ENCODE measurements at regions not wholly inside any gene's neighbourhood (a gene's known extent, or its start where the extent isn't known, plus 50 kb on each side); places are given as distances from the start of the nearest gene placed in this dataset.

DNA sequence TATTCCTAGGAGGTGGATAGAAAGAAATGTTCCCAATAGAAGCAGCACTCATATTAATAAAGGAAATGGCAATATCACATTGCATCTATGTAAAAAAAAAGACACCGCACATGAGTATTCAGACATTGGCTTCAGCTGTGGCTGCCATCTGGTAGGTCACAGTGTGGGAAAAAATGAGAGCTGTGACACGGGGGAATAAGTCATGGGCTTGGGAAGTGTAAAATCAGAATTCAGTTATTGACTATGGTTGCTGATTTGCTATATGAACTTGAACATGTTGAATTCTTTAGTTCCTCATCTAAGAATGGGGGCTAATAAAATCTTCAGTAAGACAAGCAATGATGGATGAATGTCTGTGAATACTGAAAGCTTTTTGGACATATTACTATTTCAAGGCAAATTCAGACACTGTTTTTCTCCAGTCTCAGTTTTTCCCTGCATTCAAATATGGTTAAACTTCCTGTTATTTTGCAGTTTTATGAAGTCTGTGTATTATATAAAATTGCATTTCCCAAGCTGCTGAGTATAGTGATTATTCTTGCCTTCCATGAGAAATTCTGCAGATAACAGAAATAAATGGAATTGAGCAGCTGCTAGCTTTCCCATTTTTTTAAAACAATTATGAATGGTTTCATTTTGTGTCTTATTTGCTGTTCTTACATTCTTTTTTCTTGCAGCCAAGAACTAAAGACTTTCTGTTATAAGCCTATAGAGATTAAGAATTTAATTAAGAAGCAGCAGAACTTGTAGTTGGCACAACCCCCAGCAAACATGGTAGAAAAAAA, 221.0 kb downstream of the ANKRD50 start:
- DNase-seq (ENCODE audit: low read depth) = no peak

GRCh38 chr4:124499261-124499660, 213.3 kb downstream of the ANKRD50 start:
- DNase-seq (ENCODE audit: low read depth) = peak; percentile 7

- DNase-seq (ENCODE audit: low read depth) = no peak
Observed at GRCh38 chr4:124501576-124501975, 211.0 kb downstream of the ANKRD50 start.

- DNase-seq (ENCODE audit: low read depth) = no peak
Observed at GRCh38 chr4:124504431-124504830, 208.1 kb downstream of the ANKRD50 start.

- no peak for DNase-seq (ENCODE audit: low read depth)
Observed at GRCh38 chr4:124505211-124505610, 207.3 kb downstream of the ANKRD50 start.

- no peak for DNase-seq (ENCODE audit: low read depth)
Observed at GRCh38 chr4:124509151-124509550, 203.4 kb downstream of the ANKRD50 start.

- DNase-seq (ENCODE audit: low read depth) = no peak
Observed at GRCh38 chr4:124514588-124514987, 197.9 kb downstream of the ANKRD50 start.

DNA sequence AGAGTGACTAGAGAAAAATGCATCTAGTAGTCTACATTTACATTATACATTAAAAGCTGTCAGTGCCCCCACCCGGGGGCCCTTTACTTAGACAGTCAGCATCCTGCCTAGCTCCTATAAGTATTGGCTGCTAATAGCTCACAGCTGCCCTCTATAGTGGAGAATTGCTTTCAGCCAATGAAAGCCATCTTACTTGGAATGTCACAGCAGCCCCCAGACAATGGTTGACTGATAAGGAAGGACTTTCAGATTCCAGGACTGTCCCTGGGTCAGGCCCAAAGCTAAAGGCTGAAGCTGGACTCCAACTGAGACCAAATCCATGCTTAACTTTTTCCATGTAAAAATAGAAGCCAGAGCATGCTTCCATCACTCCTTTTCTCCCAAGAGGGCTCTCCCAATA, 196.9 kb downstream of the ANKRD50 start:
- DNase-seq (ENCODE audit: low read depth) = no peak

- no peak for DNase-seq (ENCODE audit: low read depth)
Observed at GRCh38 chr4:124519196-124519595, 193.3 kb downstream of the ANKRD50 start.

DNA sequence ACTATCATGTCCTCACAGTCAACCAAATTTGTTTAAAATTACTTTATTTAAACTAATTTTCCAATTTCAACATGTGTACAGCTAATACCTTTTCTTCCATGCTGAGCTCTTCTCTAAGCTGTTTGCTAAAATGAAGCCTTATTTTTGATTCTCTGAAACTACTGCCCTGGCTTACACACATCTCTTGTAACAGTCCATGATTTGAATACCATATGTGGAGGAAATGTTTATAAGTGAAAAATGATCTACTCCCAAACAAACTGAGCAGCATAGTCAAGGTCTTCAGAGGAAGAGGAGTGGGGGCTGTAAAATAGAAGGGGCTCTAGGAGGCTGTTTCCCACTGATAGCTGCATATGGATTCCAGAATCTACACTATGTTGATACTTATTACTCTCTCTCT, 188.7 kb downstream of the ANKRD50 start:
- DNase-seq (ENCODE audit: low read depth) = no peak

DNA sequence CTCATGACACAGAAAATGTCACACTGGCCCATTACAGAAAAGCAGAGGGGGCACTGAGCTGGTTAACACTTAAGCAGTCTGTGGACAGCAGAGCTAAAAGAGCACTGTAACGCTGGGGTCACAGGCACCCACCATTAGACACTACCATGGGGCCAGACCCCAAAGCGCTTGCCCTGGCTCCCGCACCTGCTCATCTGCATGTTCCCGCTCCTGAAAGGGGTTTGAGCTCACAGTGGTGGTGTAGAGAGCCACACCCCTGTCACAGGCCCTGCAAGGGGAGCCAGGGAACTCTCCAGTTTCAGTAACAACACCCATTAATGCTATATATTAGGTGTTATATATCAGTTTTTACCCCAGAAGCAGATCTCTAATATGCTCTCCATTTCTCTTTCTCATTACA, 187.0 kb downstream of the ANKRD50 start:
- DNase-seq (ENCODE audit: low read depth) = no peak

DNA sequence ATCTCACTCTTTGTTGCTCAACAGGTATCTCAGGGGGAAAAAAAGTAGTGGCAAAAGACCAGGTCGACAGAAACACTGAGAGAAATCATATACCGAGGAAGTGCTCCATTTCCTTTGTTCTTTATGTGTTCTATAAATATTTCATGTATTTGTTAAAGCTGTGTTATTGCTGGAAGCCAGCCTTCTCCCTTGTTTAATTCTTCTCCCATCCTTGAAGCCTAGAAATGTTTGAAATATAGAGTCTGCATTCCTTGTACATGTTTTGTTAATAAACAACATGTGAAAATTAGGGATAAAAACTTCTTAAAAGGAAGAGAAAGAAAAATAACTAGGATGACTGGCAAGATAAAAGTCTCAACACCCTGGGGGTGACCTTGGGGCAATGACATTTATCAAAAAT, 186.2 kb downstream of the ANKRD50 start:
- DNase-seq (ENCODE audit: low read depth) = no peak

DNA sequence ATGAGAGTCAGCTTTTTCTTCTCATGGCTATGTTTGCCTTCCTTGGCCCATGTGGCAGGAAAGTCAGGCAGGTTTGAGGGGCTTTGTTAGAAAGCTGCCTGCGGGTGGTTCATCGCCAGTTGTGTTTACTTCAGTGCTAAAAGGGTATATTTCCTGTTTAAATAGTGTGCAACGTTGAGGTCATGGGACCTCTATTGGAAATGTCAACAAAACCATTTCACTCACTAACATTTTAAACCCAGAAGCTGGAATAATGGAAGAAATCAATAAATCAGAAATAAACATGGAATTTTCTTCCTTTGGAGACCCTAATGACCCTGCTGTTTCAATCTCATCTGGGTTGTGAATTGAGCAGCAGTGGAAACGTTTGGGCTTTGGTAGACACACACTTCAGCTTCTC, 185.8 kb downstream of the ANKRD50 start:
- DNase-seq (ENCODE audit: low read depth) = no peak

DNA sequence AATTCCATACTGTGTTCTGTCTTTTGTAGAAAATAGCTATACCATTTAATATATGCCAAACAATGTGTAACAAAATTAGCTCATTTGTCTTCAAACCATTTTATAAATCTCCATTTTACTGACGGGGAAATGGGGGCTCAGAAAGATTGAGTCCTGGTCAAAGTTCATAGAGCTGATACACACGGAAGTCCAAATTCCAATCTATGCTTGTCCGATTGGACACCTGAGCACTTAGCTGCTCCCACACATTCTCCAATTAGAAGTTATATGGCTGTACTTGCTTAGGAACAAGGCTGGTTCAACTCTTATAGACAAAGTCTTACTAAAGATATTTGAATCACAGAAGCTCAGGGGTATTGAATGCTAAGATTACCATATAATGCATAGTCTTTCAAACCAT, 185.2 kb downstream of the ANKRD50 start:
- DNase-seq (ENCODE audit: low read depth) = no peak

GRCh38 chr4:124529131-124529530, 183.4 kb downstream of the ANKRD50 start:
- DNase-seq (ENCODE audit: low read depth) = no peak

DNA sequence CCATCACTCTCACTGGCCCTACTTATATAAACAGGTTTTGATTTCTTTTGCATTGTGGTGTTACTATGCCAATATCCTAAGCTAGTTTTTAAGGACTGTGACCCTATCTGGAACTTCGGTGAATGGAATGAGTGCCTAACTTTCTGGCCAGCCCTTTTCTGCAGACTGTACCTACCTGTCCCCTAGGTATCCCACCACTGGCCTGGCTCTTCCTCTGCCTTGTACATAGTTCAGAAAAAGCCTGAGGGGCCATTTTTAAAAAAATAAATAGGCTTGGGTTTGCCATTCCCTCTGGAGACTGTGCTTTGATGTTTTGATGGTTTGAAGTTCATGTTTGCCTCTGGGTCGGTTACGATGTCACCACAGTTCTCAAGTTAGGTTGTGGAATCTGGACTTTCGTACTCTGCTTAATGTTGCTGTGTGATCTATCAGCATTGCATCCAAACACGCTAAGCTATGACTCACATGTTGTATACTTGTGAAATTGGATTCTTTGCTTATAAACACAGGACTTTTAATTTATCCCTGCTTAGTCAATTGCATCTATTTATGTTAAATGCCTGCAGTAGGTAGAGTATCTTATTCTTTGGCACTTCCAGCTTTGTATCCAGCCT, 182.0 kb downstream of the ANKRD50 start:
- no peak for DNase-seq (ENCODE audit: low read depth)

- DNase-seq (ENCODE audit: low read depth) = no peak
Observed at GRCh38 chr4:124534131-124534530, 178.4 kb downstream of the ANKRD50 start.

DNA sequence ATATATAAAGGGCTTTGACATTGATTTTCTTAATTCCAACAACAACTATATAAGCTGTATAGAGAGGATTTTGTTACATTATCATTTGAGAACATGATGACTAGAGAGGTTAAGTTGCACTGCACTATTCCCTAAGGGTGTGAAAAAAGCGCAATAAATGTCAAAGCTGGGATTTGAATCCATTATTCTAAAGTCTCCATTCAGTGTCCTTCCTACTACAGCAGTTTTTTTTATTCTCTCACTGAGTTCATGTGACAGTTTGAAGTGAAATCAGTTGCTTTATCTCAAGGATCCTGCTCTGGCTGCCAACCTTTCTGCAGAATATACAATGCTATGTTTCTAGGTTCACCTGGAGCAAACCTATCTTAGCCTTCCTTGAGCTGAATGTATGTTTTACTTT, 177.5 kb downstream of the ANKRD50 start:
- DNase-seq (ENCODE audit: low read depth) = no peak

GRCh38 chr4:124536946-124537345, 175.6 kb downstream of the ANKRD50 start:
- DNase-seq (ENCODE audit: low read depth) = no peak

GRCh38 chr4:124537971-124538370, 174.6 kb downstream of the ANKRD50 start:
- no peak for DNase-seq (ENCODE audit: low read depth)

- DNase-seq (ENCODE audit: low read depth) = no peak
Observed at GRCh38 chr4:124540014-124540413, 172.5 kb downstream of the ANKRD50 start.

- no peak for DNase-seq (ENCODE audit: low read depth)
Observed at GRCh38 chr4:124541652-124542420, 170.7 kb downstream of the ANKRD50 start.
